NCI-H82 (cell line): ENCODE measurements at regions not wholly inside any gene's neighbourhood (a gene's known extent, or its start where the extent isn't known, plus 50 kb on each side); places are given as distances from the start of the nearest gene placed in this dataset.
"Not testable (repeated sequence)": the region's sequence is repeated elsewhere in the genome, so short reads cannot be mapped to it uniquely, and the experiment has no call there.

ENCODE experiments used
- DNase-seq: peaks from one replicate; lab custom pipeline; 2025; lab: John Stamatoyannopoulos, UW

DNA sequence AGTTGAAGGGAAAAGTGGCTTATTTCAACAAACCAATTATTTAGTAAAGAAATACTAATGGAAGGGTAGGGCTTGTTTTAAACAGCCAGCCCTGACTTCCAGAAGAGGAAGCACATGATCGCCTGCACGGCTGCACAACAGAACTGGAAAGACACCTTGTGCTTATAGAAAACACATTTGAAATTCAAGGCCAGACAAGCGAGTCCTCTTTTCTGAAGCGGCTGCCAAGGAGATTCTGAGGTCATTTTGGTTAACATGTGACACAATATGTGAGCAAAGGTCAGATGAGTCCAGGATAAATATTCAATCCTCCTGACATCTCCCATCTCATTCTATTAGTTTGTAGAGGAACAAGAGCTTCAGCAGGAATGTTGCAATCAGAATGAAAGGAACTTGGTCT, 461.4 kb upstream of the ST8SIA4 start:
- no peak for DNase-seq

DNA sequence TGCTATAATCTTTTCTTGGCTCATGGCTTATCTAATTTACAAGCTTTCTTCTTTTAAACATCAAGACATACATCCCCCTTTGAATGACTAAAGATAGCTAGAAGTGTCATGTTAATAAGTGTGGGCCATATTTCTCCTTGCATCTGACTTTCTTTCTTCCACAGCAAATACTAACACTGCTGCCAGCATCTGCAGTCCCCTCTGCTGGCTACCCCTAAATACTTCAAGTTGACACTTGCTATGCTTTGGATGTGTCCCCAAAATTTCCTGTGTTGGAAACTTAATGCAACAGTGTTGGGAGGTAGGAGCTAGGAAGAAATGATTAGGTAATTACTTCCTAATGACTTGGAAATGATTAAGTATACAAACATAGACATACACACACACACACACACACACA, 459.0 kb upstream of the ST8SIA4 start:
- no peak for DNase-seq

DNA sequence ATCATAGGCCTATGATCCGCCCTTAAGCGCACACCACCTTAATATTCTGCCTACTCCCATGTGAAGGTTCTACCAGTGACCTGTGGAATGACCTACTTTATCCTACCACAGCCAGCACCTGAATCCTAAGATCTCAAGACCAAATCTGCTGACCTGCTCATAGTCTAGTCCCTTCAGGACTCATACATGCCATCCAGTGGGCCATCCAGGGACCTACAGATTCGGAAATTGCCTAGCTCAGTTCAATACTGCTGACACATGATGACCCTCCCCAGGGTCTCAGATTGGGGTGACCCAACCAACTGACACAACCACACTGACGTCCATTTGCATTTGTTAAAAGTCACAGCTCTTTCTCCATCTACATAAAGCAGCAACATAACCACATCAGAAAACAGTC, 443.8 kb upstream of the ST8SIA4 start:
- no peak for DNase-seq

DNA sequence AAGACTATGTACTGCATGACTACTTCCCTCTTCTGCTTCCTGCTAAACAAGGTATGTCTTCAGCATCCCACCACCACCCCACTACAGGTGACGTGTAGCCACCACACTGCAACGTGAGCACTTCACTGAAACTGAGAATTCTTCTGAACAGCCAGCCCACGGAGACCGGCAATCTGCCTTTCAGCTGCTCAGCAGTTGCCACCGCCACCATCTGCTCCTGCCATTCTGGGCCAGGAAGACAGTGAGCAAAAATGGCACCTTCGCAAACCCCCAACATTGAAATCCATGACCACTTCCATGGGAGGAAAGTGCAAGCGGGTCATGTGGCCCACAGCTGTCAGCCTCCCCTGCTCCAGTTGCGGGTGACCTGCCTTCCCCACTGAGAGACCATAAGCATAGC, 443.4 kb upstream of the ST8SIA4 start:
- DNase-seq: no peak

DNA sequence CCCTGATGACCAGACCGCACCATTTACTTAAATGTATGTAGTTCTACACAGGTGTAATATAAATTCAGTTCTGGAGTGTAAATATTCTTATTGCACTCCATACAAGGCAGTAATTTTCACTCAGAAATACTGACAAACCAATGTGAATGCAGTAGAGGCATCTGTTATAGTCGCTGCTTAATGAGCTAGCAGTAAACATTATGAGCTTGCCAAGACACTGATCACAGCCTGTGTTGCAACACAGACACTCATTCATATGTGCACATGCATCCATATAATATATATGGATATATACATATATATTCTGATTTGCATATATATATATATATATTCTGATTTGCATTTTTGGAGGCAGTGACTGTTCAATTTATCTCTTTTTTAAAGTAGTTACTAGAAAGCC, 435.1 kb upstream of the ST8SIA4 start:
- no peak for DNase-seq

DNA sequence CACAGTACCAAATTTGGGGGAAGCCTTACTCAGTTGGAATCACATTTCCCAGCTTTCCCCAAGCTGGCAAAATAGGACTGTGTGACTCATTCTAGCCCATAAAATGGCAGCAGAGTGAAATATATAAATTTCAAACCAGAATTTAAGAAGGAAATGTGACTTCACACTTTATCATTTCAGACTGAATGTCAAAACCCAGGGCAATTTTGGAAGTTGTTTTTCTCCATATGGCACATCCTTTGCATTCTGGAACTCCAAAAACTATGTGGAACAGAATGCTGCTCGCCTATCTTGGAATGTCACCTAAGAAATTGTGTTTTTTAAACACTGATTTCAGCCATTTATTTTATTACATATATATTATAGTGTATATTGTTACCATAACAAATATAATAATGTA, 424.7 kb upstream of the ST8SIA4 start:
- DNase-seq: no peak

DNA sequence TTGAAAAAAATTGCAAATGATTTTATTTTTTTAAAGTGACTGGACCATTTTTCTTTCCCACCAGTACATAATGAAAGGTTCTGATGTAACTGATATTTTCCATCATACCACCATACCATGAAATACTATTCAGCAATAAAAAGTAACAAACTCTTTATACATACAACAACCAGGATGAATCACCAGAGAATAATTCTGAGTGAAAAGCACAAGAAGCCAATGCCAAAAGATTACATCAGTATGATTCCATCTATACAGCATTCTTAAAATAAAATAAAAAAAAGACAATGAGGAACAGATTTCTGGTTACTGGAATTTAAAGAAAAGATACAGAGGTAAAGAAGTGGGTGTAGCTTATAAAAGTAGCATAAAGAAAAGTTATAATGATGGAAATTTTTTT, 423.7 kb upstream of the ST8SIA4 start:
- no peak for DNase-seq

DNA sequence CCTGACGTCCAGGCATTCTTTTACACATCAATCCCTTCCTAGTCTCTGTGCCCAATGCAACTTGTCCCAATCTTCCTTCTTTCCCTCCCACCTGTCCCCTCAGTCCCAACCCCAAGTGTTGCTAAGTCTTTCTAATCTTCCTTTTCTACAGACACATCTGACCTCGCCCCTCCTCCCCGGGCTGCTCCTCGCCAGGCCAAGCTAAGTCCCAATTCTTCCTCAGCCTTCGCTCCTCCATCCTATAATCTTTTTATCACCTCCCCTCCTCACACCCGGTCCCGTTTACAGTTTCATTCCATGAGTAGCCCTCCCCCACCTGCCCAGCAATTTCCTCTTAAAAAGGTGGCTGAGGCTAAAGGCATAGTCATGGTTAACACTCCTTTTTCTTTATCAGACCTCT, 413.3 kb upstream of the ST8SIA4 start:
- DNase-seq: peak; percentile 50

DNA sequence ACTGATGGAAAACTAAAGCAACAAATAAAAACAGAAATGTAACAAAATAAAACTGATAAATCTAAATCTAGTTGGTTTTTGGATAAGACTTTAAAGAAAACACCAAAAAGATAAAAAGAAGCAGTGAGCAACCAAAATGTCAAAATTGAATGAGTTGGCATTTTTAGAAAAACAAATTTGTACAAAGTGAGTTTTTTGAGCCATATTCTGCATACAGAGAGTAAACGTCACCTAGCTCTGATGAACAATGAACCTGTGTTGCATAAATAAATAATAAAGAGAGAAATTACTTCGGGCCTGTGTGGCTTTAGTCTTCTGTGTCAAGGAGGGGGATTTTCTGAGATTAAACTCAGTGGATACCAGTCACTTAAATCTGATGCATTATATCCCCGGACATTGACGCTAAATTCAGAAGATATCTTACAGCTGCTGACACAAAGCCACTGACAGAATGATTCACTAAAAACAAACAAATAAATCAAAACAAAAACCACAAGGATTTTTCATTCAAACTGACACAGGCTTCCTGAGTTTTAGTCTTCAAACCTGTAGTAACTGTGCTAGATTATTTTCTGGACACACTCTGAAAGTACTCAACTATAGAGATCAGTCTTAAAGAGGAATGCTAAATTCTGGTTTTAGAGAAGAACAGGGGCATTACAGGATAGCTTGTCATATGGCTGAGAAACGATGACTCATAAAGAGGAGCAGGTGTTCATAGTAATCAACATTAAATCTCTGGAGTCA, 403.5 kb upstream of the ST8SIA4 start:
- DNase-seq: peak; percentile 37

DNA sequence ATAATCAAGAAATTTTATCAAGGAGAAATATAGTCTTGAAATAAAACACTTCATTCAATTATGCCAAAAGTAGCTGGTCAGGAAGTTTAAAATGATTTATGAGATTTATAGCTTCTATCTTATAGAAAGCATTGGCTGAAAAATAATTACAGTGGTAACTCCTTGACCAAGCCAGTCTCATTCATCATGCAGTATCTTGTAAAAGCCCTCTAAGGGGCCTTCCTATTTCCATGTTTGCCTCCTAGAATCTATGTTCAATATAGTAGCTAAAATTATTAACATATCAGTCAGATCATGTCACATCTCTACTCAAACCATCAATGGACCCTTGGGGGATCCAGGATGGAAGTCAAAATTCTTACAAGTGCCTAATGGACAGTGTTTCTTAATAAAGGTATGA, 393.4 kb upstream of the ST8SIA4 start:
- no peak for DNase-seq

DNA sequence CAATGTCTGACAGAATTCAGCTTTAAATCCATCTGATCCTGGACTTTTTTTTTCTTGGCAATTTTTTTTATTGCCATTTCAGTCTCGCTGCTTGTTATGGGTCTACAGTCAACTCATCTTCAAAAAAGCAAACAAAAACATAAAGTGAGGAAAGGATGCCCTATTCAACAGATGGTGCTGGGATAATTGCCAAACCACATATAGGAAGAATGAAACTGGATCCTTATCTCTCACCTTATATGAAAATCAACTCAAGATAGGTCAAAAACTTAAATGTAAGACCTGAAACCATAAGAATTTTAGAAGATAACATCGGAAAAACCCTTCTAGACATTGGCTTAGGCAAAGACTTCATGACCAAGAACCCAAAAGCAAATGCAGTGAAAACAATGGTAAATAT, 389.1 kb upstream of the ST8SIA4 start:
- DNase-seq: no peak

DNA sequence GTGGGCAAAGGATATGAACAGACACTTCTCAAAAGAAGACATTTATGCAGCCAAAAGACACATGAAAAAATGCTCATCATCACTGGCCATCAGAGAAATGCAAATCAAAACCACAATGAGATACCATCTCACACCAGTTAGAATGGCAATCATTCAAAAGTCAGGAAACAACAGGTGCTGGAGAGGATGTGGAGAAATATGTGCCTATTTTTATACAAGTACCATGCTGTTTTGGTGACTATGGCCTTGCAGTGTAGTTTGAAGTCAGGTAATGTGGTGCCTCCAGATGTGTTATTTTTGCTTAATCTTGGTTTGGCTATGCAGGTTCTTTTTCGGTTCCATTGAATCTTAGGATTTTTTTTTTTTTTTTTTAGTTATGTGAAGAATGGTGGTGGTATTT, 387.7 kb upstream of the ST8SIA4 start:
- not testable (repeated sequence) for DNase-seq

DNA sequence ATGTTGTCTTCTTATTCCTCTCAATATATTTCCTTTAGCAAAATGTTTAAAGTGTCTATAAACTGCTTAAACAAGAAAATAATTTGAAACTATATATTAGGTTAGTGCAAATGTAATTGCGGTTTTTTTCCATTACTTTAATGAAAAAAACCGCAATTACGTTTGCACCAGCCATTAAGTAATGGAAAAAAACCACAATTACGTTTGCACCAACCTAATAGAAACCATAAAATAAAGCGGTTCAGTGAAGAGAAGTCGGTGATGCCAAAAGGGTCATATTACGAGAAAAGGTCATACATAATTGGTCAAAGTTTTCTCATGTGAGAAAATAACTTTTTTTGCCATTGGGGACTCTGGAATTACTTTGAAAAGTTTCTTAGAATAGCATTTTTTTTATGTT, 385.6 kb upstream of the ST8SIA4 start:
- no peak for DNase-seq

DNA sequence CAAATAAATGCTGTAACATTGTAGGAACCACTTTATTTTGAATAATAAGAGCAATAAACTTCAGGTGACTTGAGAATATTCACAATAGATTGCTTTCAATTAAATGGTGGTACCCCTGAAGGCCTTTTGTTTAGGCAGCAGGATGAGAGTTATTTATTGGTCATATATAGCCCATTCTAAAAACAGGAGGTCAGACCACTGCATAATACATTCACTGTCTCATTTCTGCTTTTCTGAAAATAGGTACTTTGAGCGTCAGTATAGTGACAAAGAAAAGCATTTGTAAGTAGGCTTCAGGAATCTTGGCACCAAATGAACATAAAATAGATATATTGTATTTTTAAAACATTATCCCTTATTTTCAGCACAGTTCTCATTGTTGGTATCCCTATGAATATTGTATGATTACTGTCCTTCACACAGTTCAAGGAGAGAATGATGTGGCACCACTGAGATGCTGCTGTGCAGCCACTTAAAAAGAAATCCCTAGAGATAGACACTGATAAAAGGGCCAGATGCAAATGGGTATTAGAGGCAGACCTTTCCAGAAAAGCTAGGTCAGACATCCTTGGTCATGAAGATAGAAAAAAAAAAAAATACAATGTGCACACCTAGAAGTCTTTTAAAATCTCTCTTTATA, 381.8 kb upstream of the ST8SIA4 start:
- DNase-seq: no peak

DNA sequence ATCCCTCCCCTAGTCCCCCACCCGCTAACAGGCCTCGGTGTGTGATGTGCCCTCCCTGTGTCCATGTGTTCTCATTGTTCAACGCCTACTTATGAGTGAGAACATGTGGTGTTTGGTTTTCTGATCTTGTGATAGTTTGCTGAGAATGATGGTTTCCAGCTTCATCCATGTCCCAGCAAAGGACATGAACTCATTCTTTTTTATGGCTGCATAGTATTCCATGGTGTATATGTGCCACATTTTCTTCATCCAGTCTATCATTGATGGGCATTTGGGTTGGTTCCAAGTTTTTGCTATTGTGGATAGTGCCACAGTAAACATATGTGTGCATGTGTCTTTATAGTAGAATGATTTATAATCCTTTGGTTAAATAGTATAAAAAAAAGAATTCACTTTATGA, 380.9 kb upstream of the ST8SIA4 start:
- not testable (repeated sequence) for DNase-seq

DNA sequence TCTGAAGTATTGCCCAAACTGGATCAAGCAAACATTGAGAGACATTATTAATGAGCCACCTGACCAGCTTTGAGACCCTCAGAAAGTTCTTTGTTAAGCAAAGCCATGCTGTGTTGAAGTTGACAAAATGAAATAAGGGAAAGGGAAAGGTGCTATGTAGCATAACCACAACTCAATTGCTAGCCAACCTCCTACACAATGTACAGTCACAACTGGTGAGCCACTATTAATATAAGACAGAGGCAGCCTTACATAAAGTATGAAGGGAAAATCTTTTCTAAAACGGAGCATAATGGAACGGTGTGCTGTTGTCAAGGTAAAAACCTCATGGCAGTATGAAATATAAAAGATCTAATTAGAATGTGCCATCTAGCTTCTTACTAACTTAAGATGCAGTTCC, 375.8 kb upstream of the ST8SIA4 start:
- DNase-seq: no peak

DNA sequence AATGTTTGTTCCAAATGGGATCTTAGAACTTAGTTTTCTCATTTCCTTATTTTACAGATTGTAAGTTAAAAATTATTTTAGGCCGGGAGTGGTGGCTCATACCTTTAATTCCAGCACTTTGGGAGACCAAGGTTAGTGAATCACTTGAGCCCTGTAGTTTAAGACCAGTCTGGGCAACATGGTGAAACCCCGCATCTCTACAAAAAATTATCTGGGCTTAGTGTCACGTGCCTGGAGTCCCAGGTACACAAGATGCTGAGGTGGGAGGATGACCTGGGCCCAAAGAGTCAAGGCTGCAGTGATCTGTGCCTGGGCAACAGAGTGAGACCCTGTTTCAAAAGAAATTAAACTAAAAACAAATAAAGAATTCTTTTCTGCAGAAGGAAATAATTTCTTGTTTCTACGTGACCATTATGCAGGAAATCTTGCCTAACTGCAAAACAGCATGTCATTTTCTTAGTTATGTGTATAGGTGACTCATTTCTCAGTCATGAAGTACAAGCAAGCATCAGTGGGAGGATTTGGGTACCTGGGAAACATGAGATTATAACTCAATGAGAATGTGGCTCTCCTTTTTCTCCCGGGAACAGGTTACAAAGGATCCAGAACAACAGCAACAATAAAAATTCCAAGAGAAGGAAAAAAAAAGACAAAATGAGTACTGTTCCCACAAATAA, 375.1 kb upstream of the ST8SIA4 start:
- no peak for DNase-seq

DNA sequence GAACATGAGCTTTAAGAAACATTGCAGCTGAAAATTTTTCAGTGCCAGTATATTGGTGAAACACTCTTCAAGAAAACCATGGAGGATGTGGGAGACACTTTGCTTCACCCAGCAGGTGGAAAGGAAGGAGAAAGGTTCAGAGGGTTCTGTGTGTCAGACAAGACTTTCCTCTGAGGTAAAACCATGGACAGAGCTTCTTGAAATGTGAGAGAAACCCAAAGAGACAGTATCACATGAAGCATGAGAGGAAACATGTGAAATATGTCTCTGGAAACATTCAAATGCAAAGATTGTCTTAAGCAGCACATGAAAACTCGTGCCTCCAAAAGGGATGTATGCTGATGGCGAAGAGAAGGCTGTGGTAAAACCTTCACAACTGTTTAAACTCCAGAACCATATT, 368.9 kb upstream of the ST8SIA4 start:
- DNase-seq: no peak

DNA sequence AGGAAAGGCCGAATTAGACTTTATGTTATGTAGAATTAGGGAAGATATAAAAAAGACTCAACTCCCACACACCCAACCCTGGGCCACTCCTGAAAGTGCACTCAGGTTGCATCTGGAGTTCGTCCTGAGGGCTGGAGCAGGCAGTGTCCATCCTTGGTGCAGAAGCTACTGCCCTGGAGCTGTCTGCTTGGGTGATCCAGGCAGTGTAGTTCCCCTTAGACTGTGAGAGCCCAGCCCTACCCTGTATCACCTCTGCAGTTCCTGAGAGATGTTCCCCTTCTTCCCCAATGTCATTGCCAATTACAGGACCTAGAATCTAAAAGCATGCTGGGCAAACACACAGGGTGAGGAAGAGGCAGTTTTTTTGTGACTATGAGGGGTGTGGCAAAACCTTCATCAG, 368.3 kb upstream of the ST8SIA4 start:
- no peak for DNase-seq

DNA sequence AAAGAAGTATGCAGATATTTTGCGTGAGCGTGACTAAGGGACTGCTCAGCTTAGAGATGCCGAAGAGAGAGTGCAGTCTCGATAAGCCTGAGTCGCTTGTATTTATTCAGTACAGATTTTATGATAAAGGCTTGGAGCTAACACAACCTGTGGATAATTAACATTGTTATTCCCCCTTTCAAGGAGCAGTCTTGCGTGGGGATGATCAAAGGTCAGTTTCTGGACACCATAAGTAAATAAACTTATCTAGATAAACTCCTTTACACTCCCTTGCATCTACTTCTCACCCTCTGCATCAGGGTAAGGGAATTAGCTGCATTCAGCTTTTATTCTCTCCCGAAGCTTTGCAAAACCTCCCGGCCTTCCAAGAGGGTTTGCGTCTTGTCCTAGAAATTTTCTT, 357.8 kb upstream of the ST8SIA4 start:
- DNase-seq: no peak

DNA sequence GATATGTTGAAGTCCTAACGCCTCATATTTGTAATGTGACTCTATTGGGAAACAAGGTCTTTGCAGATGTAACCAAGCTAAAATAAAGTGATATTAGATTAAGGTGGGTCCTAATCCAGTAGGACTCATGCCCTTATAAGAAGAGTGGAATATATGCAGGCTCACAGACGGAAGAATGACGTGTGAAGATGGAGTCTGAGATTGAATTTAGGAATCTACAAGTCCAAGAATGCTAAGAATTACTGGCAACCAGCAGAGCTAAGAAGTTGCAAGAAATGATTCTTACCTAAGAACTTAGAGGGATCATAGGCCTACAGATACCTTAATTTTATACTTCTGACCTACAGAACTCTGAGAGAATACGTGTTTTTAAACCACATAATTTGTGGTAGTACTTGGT, 350.0 kb upstream of the ST8SIA4 start:
- DNase-seq: no peak

DNA sequence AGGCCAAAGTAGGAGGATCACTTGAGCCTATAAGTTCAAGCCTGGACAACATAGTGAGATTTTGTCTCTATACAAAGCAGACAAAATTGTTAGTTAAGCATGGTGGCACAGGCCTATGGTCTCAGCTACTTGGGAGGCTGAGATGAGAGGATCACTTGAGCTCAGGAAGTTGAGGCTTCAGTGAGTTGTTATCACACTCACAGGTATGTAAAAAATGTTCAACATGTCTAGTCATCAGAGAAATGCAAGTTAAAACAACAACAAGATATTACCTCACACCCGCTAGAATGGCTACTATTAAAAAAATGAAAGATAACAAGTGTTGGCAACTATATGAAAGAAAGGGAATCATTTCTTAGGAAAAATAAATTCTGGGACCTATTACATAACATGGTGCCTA, 341.5 kb upstream of the ST8SIA4 start:
- no peak for DNase-seq

DNA sequence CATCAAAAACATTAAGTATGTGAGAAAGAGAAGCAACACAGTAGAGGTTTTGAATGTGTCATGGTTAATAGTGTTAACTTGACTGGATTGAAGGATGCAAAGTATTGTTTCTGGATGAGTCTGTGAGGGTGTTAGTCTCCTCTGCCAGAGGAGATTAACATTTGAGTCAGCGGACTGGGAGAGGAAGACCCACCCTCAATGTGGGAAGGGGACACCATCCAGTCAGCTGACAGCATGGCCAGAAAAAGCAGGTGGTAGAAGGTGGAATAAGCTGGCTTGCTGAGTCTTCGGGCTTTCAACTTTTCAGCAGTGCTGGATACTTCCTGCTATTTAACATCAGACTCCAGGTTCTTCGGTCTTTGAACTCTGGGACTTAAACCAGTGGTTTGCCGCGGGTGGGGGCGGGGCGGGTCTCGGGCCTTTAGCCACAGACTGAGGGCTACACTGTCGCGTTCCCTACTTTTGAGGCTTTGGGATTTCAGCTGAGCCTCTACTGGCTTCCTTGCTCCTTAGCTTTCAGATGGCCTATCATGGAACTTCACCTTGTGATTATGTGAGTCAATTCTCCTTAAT, 309.9 kb upstream of the ST8SIA4 start:
- DNase-seq: no peak
